HCT116 (cell line): ENCODE measurements at regions not wholly inside any gene's neighbourhood (a gene's known extent, or its start where the extent isn't known, plus 50 kb on each side); places are given as distances from the start of the nearest gene placed in this dataset.

Source experiments
- ATAC-seq: fragments of 200-7000 bp; cut with Tn5 transposase; 2 replicates; pipeline ENCODE4 v1.9.1; 2020; ENCODE audit warnings: mild to moderate bottlenecking, moderate library complexity
- BruUV-seq: library from RNA; stranded (reverse); fragments of 400-500 nt; replicated peaks from 2 replicates; lab custom pipeline; 2021; lab: Mats Ljungman, UMichigan
- CTCF ChIA-PET: fragments of 300-600 bp; sonication (Branson Sonifier 250); formaldehyde crosslinking; loops from one replicate; lab custom pipeline; 2021; ENCODE audit warnings: antibody characterized with exemption; lab: Charles Lee
- POLR2A ChIA-PET: fragments of 300-600, 350-600 bp; sonication (Branson Sonifier 250); formaldehyde crosslinking; loops from one replicate; lab custom pipeline; 2021; ENCODE audit warnings: antibody characterized with exemption; lab: Charles Lee
- RAD21 ChIA-PET, 2 experiments: fragments of 300-600 bp; sonication (Branson Sonifier 250); formaldehyde crosslinking; loops; one replicate each; lab custom pipeline; 2023; ENCODE audit warnings: low total read pairs in 2 of 2; ENCODE audit not compliant: uncharacterized antibody in 2 of 2, unreplicated experiment in 2 of 2, low non-redundant PET in 1 of 2; lab: Charles Lee
- DNase-seq: peaks from one replicate; pipeline ENCODE4 v3.0.0-alpha.2; 2010; ENCODE audit warnings: low read depth, low spot score
- H2AFZ ChIP-seq: fragments of 200-600 bp; shearing (Covaris generic), sonication (generic); 2 replicates; pipeline ENCODE4 v1.6.1; 2017; ENCODE audit warnings: low read depth, mixed run types, mixed read lengths, antibody characterized with exemption, low read length; ENCODE audit not compliant: poor library complexity, severe bottlenecking
- H3K27ac ChIP-seq: 2 replicates; pipeline ENCODE4 v1.5.1; 2012; ENCODE audit warnings: low read depth, low read length
- H3K27me3 ChIP-seq: fragments of 200-600 bp; sonication (generic); 2 replicates; pipeline ENCODE4 v1.6.1; 2016; ENCODE audit warnings: mixed run types, low read length, mixed read lengths; ENCODE audit not compliant: insufficient read depth
- H3K36me3 ChIP-seq, 2 experiments: fragments of 200-500 bp in 1 of 2; fragments of 200-600 bp in 1 of 2; sonication (Bioruptor generic) in 1 of 2; sonication (generic) in 1 of 2; 2 replicates each; pipeline versions ENCODE4 v1.5.1 to v1.6.1; 2014 to 2016; ENCODE audit warnings: low read length in 2 of 2, inconsistent platforms in 1 of 2, mixed read lengths in 1 of 2, mixed run types in 1 of 2; ENCODE audit not compliant: insufficient read depth in 2 of 2, control insufficient read depth in 1 of 2
- H3K4me1 ChIP-seq, 2 experiments: fragments of 200-600 bp in 1 of 2; sonication (generic) in 1 of 2; 2 replicates each; pipeline versions ENCODE4 v1.5.1 to v1.6.1; 2012 to 2017; ENCODE audit warnings: low read length in 2 of 2, inconsistent platforms in 1 of 2, mild to moderate bottlenecking in 1 of 2, mixed read lengths in 1 of 2, mixed run types in 1 of 2, moderate library complexity in 1 of 2; ENCODE audit not compliant: insufficient read depth in 2 of 2, control insufficient read depth in 1 of 2
- H3K4me2 ChIP-seq: fragments of 200-600 bp; sonication (generic); 2 replicates; pipeline ENCODE4 v1.6.1; 2017; ENCODE audit warnings: mixed run types, low read length, mixed read lengths
- H3K4me3 ChIP-seq, 2 experiments: fragments of 200-600 bp in 1 of 2; sonication (generic) in 1 of 2; replicated peaks in 1 of 2; 2 replicates each; pipeline ENCODE4 v1.5.1; 2011 to 2016; ENCODE audit warnings: low read length in 2 of 2, control low read depth in 1 of 2, low read depth in 1 of 2, mild to moderate bottlenecking in 1 of 2, mixed read lengths in 1 of 2, mixed run types in 1 of 2
- H3K79me2 ChIP-seq: fragments of 200-600 bp; sonication (generic); 2 replicates; pipeline ENCODE4 v1.6.1; 2017; ENCODE audit warnings: mild to moderate bottlenecking, mixed run types, low read length, moderate library complexity, mixed read lengths; ENCODE audit not compliant: insufficient read depth
- H3K9ac ChIP-seq: fragments of 200-600 bp; sonication (generic); 2 replicates; pipeline ENCODE4 v1.6.1; 2016; ENCODE audit warnings: low read length, mixed read lengths
- H3K9me2 ChIP-seq: fragments of 200-600 bp; sonication (generic), shearing (Covaris generic); 2 replicates; pipeline ENCODE4 v1.6.1; 2017; ENCODE audit warnings: mixed run types, mild to moderate bottlenecking, moderate library complexity; ENCODE audit not compliant: insufficient read depth
- H3K9me3 ChIP-seq, 2 experiments: fragments of 200-500 bp in 1 of 2; fragments of 200-600 bp in 1 of 2; sonication (Bioruptor generic) in 1 of 2; sonication (generic) in 1 of 2; 2 replicates each; pipeline ENCODE4 v1.6.1; 2014 to 2017; ENCODE audit warnings: low read length in 2 of 2, mixed read lengths in 2 of 2, inconsistent platforms in 1 of 2, low read depth in 1 of 2, mild to moderate bottlenecking in 1 of 2, mixed run types in 1 of 2, moderate library complexity in 1 of 2; ENCODE audit not compliant: control insufficient read depth in 1 of 2, insufficient read depth in 1 of 2
- H4K20me1 ChIP-seq: fragments of 200-600 bp; sonication (generic), shearing (Covaris generic); 2 replicates; pipeline ENCODE4 v1.6.1; 2017; ENCODE audit warnings: mixed run types, mild to moderate bottlenecking, moderate library complexity; ENCODE audit not compliant: insufficient read depth
- CBX3 ChIP-seq: IDR thresholded peaks from 2 replicates; pipeline ENCODE4 v1.6.1; 2012; ENCODE audit warnings: low read depth
- CEBPB ChIP-seq: IDR thresholded peaks from 2 replicates; pipeline ENCODE4 v1.6.1; 2012; ENCODE audit warnings: low read depth
- EGR1 ChIP-seq: IDR thresholded peaks from 2 replicates; pipeline ENCODE4 v1.6.1; 2012; ENCODE audit warnings: low read depth
- ELF1 ChIP-seq: IDR thresholded peaks from 2 replicates; pipeline ENCODE4 v1.6.1; 2012; ENCODE audit warnings: low read depth, borderline replicate concordance
- EZH2phosphoT487 ChIP-seq: fragments of 200-600 bp; IDR thresholded peaks from 2 replicates; pipeline ENCODE4 v1.6.1; 2018; ENCODE audit warnings: antibody characterized with exemption, borderline replicate concordance
- FOSL1 ChIP-seq: IDR thresholded peaks from 2 replicates; pipeline ENCODE4 v1.6.1; 2012; ENCODE audit warnings: low read depth
- JUND ChIP-seq: IDR thresholded peaks from 2 replicates; pipeline ENCODE4 v1.6.1; 2012
- POLR2AphosphoS5 ChIP-seq: IDR thresholded peaks from 2 replicates; pipeline ENCODE4 v1.6.1; 2011; ENCODE audit warnings: mild to moderate bottlenecking, low read depth, low read length, moderate library complexity
- RAD21 ChIP-seq: IDR thresholded peaks from 2 replicates; pipeline ENCODE4 v1.6.1; 2012; ENCODE audit warnings: low read depth, mild to moderate bottlenecking
- REST ChIP-seq: IDR thresholded peaks from 2 replicates; pipeline ENCODE4 v1.6.1; 2012; ENCODE audit warnings: low read depth
- SIN3A ChIP-seq: IDR thresholded peaks from 2 replicates; pipeline ENCODE4 v1.6.1; 2012; ENCODE audit warnings: low read depth
- SRF ChIP-seq: IDR thresholded peaks from 2 replicates; pipeline ENCODE4 v1.6.1; 2012; ENCODE audit warnings: low read depth
- TCF7L2 ChIP-seq: IDR thresholded peaks from 2 replicates; pipeline ENCODE4 v1.7.0; 2011; ENCODE audit warnings: borderline replicate concordance, inconsistent platforms; ENCODE audit not compliant: insufficient read depth, insufficient read length; ENCODE audit errors: extremely low read depth
- YY1 ChIP-seq: IDR thresholded peaks from 2 replicates; pipeline ENCODE4 v1.6.1; 2011; ENCODE audit warnings: low read length, low read depth, moderate library complexity, mild to moderate bottlenecking; ENCODE audit not compliant: insufficient replicate concordance; ENCODE audit errors: extremely low read depth
- ZFX ChIP-seq: fragments of 450-650 bp; IDR thresholded peaks from 2 replicates; pipeline ENCODE4 v1.6.1; 2017
- ZNF274 ChIP-seq: fragments of 200-500 bp; sonication (Bioruptor generic); IDR thresholded peaks from 2 replicates; pipeline ENCODE4 v1.6.1; 2014; ENCODE audit warnings: mild to moderate bottlenecking, low read depth, low read length, inconsistent platforms
- intact Hi-C: fragments of 100-400 bp; cut with micrococcal nuclease; formaldehyde crosslinking; loops from 2 replicates; pipeline ENCODE4 v1.10.0; 2022

- Histone ChIP-seq H3K9me2 (no peaks in the 10 kb centered on the region), H4K20me1 (no peaks in the 10 kb centered on the region), H3K36me3 (no peaks in the 10 kb centered on the region), H2AFZ (no peak overlapping the region), H3K27me3 (no peaks in the 10 kb centered on the region), H3K9ac (no peak overlapping the region), H3K27ac (no peak overlapping the region), H3K79me2 (no peaks in the 10 kb centered on the region), H3K9me3 (no peaks in the 10 kb centered on the region), H3K4me1 (no peaks in the 10 kb centered on the region), H3K4me3 (no peak overlapping the region), H3K4me2 (no peak overlapping the region)
- BruUV-seq = no TSS peak
- no peak for TF ChIP-seq EZH2phosphoT487
- TF ChIP-seq SRF = no peak
- TF ChIP-seq REST = no peak
- TF ChIP-seq JUND = no peak
- no peak for TF ChIP-seq CBX3
- no peak for TF ChIP-seq SIN3A
- no peak for TF ChIP-seq POLR2AphosphoS5
- TF ChIP-seq FOSL1 = no peak
- TF ChIP-seq TCF7L2 = no peak
- TF ChIP-seq CEBPB = no peak
- TF ChIP-seq ZNF274 = no peak
- TF ChIP-seq YY1 = no peak
- TF ChIP-seq ELF1 = no peak
- TF ChIP-seq EGR1 = no peak
- no peak for TF ChIP-seq ZFX
- TF ChIP-seq RAD21 = no peak
- no peak for DNase-seq
- ChIA-PET CTCF (no interaction called here), POLR2A (no interaction called here), RAD21 (no interaction called here)
- ATAC-seq = no peak
- intact Hi-C loops = no loop called here
Observed at GRCh38 chr4:137768196-137768595, 235.9 kb upstream of the PCDH18 start.
